ENCODE measurements at regions not wholly inside any gene's neighbourhood (a gene's known extent, or its start where the extent isn't known, plus 50 kb on each side); places are given as distances from the start of the nearest gene placed in this dataset.

DNA sequence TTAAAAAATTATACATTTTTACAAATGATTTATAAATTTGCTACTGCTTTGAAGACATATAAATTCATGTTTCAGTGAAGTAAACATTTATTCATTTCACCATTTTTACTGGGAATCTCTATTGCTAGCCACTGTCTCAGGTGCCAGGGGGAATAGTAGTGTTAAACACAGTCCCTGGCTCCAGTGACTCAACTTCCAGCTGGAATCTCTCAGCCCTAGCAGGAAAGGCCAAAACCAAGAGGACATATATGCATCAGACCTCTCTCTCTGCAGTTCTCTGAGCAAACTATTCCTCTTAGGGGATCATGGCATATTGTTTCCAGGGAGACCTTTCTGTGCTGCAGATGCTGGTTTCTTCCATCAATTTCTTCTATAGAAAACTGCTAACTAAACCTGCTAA is 1009.0 kb upstream of the LCORL start:
- CTCF ChIA-PET: no interaction called here
- DNase-seq (ENCODE audit: low read depth, low spot score): no peak
- H3K27ac ChIP-seq (ENCODE audit: low read length): no peak overlapping the region
- H3K27me3 ChIP-seq (ENCODE audit: control insufficient read depth, insufficient read depth, low read length): no peaks in the 10 kb centered on the region
- no peaks in the 10 kb centered on the region for H3K36me3 ChIP-seq (ENCODE audit: control insufficient read depth, insufficient read depth, low read length)
- intact Hi-C loops (cut with micrococcal nuclease; ENCODE audit: unreplicated experiment) (no loop called here), in situ Hi-C loops (cut with HindIII; ENCODE audit: low pct_unique_long_range_greater_than_20kb, low sequenced_read_pairs) (no loop called here)
- H3K9me3 ChIP-seq (ENCODE audit: control insufficient read depth, insufficient read depth, low read depth, low read length): no peaks in the 10 kb centered on the region
- TF ChIP-seq, protein P1, sequence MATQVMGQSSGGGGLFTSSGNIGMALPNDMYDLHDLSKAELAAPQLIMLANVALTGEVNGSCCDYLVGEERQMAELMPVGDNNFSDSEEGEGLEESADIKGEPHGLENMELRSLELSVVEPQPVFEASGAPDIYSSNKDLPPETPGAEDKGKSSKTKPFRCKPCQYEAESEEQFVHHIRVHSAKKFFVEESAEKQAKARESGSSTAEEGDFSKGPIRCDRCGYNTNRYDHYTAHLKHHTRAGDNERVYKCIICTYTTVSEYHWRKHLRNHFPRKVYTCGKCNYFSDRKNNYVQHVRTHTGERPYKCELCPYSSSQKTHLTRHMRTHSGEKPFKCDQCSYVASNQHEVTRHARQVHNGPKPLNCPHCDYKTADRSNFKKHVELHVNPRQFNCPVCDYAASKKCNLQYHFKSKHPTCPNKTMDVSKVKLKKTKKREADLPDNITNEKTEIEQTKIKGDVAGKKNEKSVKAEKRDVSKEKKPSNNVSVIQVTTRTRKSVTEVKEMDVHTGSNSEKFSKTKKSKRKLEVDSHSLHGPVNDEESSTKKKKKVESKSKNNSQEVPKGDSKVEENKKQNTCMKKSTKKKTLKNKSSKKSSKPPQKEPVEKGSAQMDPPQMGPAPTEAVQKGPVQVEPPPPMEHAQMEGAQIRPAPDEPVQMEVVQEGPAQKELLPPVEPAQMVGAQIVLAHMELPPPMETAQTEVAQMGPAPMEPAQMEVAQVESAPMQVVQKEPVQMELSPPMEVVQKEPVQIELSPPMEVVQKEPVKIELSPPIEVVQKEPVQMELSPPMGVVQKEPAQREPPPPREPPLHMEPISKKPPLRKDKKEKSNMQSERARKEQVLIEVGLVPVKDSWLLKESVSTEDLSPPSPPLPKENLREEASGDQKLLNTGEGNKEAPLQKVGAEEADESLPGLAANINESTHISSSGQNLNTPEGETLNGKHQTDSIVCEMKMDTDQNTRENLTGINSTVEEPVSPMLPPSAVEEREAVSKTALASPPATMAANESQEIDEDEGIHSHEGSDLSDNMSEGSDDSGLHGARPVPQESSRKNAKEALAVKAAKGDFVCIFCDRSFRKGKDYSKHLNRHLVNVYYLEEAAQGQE (IDR thresholded peaks at IDR 0.05; ENCODE audit: insufficient read depth in 1 of 2, low read depth in 2 of 2, low read length in 1 of 2): no peak
- TF ChIP-seq, protein P2, sequence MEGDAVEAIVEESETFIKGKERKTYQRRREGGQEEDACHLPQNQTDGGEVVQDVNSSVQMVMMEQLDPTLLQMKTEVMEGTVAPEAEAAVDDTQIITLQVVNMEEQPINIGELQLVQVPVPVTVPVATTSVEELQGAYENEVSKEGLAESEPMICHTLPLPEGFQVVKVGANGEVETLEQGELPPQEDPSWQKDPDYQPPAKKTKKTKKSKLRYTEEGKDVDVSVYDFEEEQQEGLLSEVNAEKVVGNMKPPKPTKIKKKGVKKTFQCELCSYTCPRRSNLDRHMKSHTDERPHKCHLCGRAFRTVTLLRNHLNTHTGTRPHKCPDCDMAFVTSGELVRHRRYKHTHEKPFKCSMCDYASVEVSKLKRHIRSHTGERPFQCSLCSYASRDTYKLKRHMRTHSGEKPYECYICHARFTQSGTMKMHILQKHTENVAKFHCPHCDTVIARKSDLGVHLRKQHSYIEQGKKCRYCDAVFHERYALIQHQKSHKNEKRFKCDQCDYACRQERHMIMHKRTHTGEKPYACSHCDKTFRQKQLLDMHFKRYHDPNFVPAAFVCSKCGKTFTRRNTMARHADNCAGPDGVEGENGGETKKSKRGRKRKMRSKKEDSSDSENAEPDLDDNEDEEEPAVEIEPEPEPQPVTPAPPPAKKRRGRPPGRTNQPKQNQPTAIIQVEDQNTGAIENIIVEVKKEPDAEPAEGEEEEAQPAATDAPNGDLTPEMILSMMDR (IDR thresholded peaks at IDR 0.05): no peak
- H3K4me1 ChIP-seq (ENCODE audit: control insufficient read depth, insufficient read depth, low read length): no peaks in the 10 kb centered on the region
- no TSS peak for BruUV-seq (replicated peaks)
- POLR2A ChIA-PET: no interaction called here
- no peak overlapping the region for H3K4me3 ChIP-seq (ENCODE audit: low read depth in 2 of 2, low read length in 2 of 2)
- ATAC-seq: no peak

DNA sequence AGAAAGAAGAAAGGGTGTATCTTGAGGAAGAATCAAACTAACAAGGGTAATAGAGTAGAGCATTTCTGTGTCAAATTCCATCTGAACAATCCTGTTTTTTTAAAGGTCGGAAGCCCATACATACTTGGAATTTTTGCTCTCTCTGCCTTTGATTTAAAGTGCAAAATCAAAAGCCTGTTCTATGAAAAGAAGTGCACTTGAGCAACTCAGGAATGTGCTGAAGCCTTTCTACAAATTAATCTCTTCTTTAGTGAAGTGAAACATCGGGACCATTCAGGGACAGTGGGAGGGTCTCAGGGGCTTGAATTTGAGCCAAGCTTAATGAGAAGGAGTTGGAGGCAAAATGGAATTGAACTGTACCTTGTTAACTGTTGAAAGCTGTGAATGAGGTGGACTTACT is 1008.5 kb upstream of the LCORL start:
- intact Hi-C loops (cut with micrococcal nuclease; ENCODE audit: unreplicated experiment): no loop called here
- H3K27me3 ChIP-seq (ENCODE audit: control insufficient read depth, insufficient read depth, low read length): no peaks in the 10 kb centered on the region
- ChIA-PET CTCF (no interaction called here), POLR2A (no interaction called here)
- no peak overlapping the region for H3K27ac ChIP-seq (ENCODE audit: low read length)
- H3K9me3 ChIP-seq (ENCODE audit: control insufficient read depth, insufficient read depth, low read depth, low read length): no peaks in the 10 kb centered on the region
- DNase-seq (ENCODE audit: low read depth, low spot score) (no peak), ATAC-seq (no peak)
- in situ Hi-C loops (cut with HindIII; ENCODE audit: low pct_unique_long_range_greater_than_20kb, low sequenced_read_pairs): no loop called here
- TF ChIP-seq TCF7L2 (IDR thresholded peaks at IDR 0.05; ENCODE audit: low read depth, low read length) (no peak), POLR2AphosphoS5 (IDR thresholded peaks at IDR 0.05; ENCODE audit: low read depth, low read length) (no peak), SIN3A (IDR thresholded peaks at IDR 0.05; ENCODE audit: borderline replicate concordance, insufficient read depth, low read depth, low read length) (no peak)
- TF ChIP-seq, protein P2 (IDR thresholded peaks at IDR 0.05): no peak
- TF ChIP-seq, protein P1 (IDR thresholded peaks at IDR 0.05; ENCODE audit: insufficient read depth in 1 of 2, low read depth in 2 of 2, low read length in 1 of 2): no peak
- BruUV-seq (replicated peaks): no TSS peak
- no peaks in the 10 kb centered on the region for H3K36me3 ChIP-seq (ENCODE audit: control insufficient read depth, insufficient read depth, low read length)
- no peak overlapping the region for H3K4me3 ChIP-seq (ENCODE audit: low read depth in 2 of 2, low read length in 2 of 2)
- no peaks in the 10 kb centered on the region for H3K4me1 ChIP-seq (ENCODE audit: control insufficient read depth, insufficient read depth, low read length)

Data from Panc1 (cell line).